ENCODE measurements at regions not wholly inside any gene's neighbourhood (a gene's known extent, or its start where the extent isn't known, plus 50 kb on each side); places are given as distances from the start of the nearest gene placed in this dataset.

GRCh38 chr9:107627781-107628180 is 138.2 kb upstream of the KLF4 start:
- H3K9me2 ChIP-seq (ENCODE audit: low read depth, low read length): no peaks in the 10 kb centered on the region
- TF ChIP-seq CTCF (IDR thresholded peaks at IDR 0.05; ENCODE audit: low read length) (no peak), EZH2 (IDR thresholded peaks at IDR 0.05; ENCODE audit: borderline replicate concordance, low read length) (no peak)
- H3K4me3 ChIP-seq (ENCODE audit: low read depth, low read length, poor library complexity, severe bottlenecking): no peak overlapping the region
- no peaks in the 10 kb centered on the region for H3K9me3 ChIP-seq (ENCODE audit: low read length)
- no peaks in the 10 kb centered on the region for H3F3A ChIP-seq (ENCODE audit: insufficient read depth, low read length)
- H3K4me2 ChIP-seq (ENCODE audit: low read length): no peak overlapping the region
- no peaks in the 10 kb centered on the region for H4K20me1 ChIP-seq (ENCODE audit: insufficient read depth, low read length)
- H3K27ac ChIP-seq (ENCODE audit: low read depth, low read length, poor library complexity, severe bottlenecking): no peak overlapping the region
- H3K9ac ChIP-seq (ENCODE audit: low read length): no peak overlapping the region
- H3K4me1 ChIP-seq (ENCODE audit: insufficient read depth, low read length, severe bottlenecking): no peaks in the 10 kb centered on the region
- no peaks in the 10 kb centered on the region for H3K36me3 ChIP-seq (ENCODE audit: insufficient read depth, low read length)
- no peaks in the 10 kb centered on the region for H3K79me2 ChIP-seq (ENCODE audit: insufficient read depth, low read length)
- H3K27me3 ChIP-seq (ENCODE audit: insufficient read depth, low read length): peaks cover 3% of the 10 kb centered on the region; the same call in 1 of the 2 replicates
- no peak overlapping the region for H2AFZ ChIP-seq (ENCODE audit: low read length)

GRCh38 chr9:107626118-107626517 is 136.5 kb upstream of the KLF4 start:
- Histone ChIP-seq H3K36me3 (ENCODE audit: insufficient read depth, low read length) (no peaks in the 10 kb centered on the region), H2AFZ (ENCODE audit: low read length) (no peak overlapping the region), H3K4me3 (ENCODE audit: low read depth, low read length, poor library complexity, severe bottlenecking) (no peak overlapping the region), H3K9me2 (ENCODE audit: low read depth, low read length) (no peaks in the 10 kb centered on the region), H3K9me3 (ENCODE audit: low read length) (no peaks in the 10 kb centered on the region), H3K4me2 (ENCODE audit: low read length) (no peak overlapping the region), H3K27ac (ENCODE audit: low read depth, low read length, poor library complexity, severe bottlenecking) (no peak overlapping the region), H3K4me1 (ENCODE audit: insufficient read depth, low read length, severe bottlenecking) (no peaks in the 10 kb centered on the region), H4K20me1 (ENCODE audit: insufficient read depth, low read length) (no peaks in the 10 kb centered on the region), H3K79me2 (ENCODE audit: insufficient read depth, low read length) (no peaks in the 10 kb centered on the region), H3K27me3 (ENCODE audit: insufficient read depth, low read length) (peaks cover 3% of the 10 kb centered on the region; the same call in 1 of the 2 replicates), H3F3A (ENCODE audit: insufficient read depth, low read length) (no peaks in the 10 kb centered on the region), H3K9ac (ENCODE audit: low read length) (no peak overlapping the region)
- no peak for TF ChIP-seq CTCF (IDR thresholded peaks at IDR 0.05; ENCODE audit: low read length)
- no peak for TF ChIP-seq EZH2 (IDR thresholded peaks at IDR 0.05; ENCODE audit: borderline replicate concordance, low read length)

- TF ChIP-seq EZH2 (IDR thresholded peaks at IDR 0.05; ENCODE audit: borderline replicate concordance, low read length): no peak
- TF ChIP-seq CTCF (IDR thresholded peaks at IDR 0.05; ENCODE audit: low read length): no peak
- H3K4me3 ChIP-seq (ENCODE audit: low read depth, low read length, poor library complexity, severe bottlenecking): no peak overlapping the region
- H4K20me1 ChIP-seq (ENCODE audit: insufficient read depth, low read length): no peaks in the 10 kb centered on the region
- H3K36me3 ChIP-seq (ENCODE audit: insufficient read depth, low read length): no peaks in the 10 kb centered on the region
- H3K9me3 ChIP-seq (ENCODE audit: low read length): no peaks in the 10 kb centered on the region
- H3K27ac ChIP-seq (ENCODE audit: low read depth, low read length, poor library complexity, severe bottlenecking): no peak overlapping the region
- no peak overlapping the region for H2AFZ ChIP-seq (ENCODE audit: low read length)
- no peak overlapping the region for H3K9ac ChIP-seq (ENCODE audit: low read length)
- no peaks in the 10 kb centered on the region for H3K4me1 ChIP-seq (ENCODE audit: insufficient read depth, low read length, severe bottlenecking)
- peaks cover 3% of the 10 kb centered on the region; the same call in 1 of the 2 replicates for H3K27me3 ChIP-seq (ENCODE audit: insufficient read depth, low read length)
- H3K4me2 ChIP-seq (ENCODE audit: low read length): no peak overlapping the region
- H3K9me2 ChIP-seq (ENCODE audit: low read depth, low read length): no peaks in the 10 kb centered on the region
- no peaks in the 10 kb centered on the region for H3K79me2 ChIP-seq (ENCODE audit: insufficient read depth, low read length)
- H3F3A ChIP-seq (ENCODE audit: insufficient read depth, low read length): no peaks in the 10 kb centered on the region
Measured at GRCh38 chr9:107625383-107625984, 135.9 kb upstream of the KLF4 start.

Measured in OCI-LY1 (cell line).